PC-3 (cell line): ENCODE measurements at regions not wholly inside any gene's neighbourhood (a gene's known extent, or its start where the extent isn't known, plus 50 kb on each side); places are given as distances from the start of the nearest gene placed in this dataset.
"Not testable (repeated sequence)": the region's sequence is repeated elsewhere in the genome, so short reads cannot be mapped to it uniquely, and the experiment has no call there.

Source experiments
- ATAC-seq: fragments of 200-7000 bp; cut with Tn5 transposase; 2 replicates; pipeline ENCODE4 v1.9.1; 2020; ENCODE audit warnings: mild to moderate bottlenecking, moderate library complexity
- BruUV-seq: library from RNA; stranded (reverse); fragments of 400-500 nt; replicated peaks from 2 replicates; lab custom pipeline; 2021; lab: Mats Ljungman, UMichigan
- CTCF ChIA-PET: fragments of 300-600 bp; sonication (Branson Sonifier 250); formaldehyde crosslinking; loops from one replicate; lab custom pipeline; 2022; ENCODE audit warnings: antibody characterized with exemption; lab: Charles Lee
- POLR2A ChIA-PET: fragments of 300-600 bp; sonication (Branson Sonifier 250); formaldehyde crosslinking; loops from one replicate; lab custom pipeline; 2022; ENCODE audit warnings: antibody characterized with exemption; ENCODE audit not compliant: unreplicated experiment; lab: Charles Lee
- DNase-seq: peaks from one replicate; pipeline ENCODE4 v3.0.0-alpha.2; 2015
- H2AFZ ChIP-seq: fragments of 300-600 bp; sonication (generic); 2 replicates; pipeline ENCODE4 v1.6.0; 2016; ENCODE audit warnings: antibody characterized with exemption, low read length
- H3F3A ChIP-seq: fragments of 300-600 bp; sonication (generic); one replicate; pipeline ENCODE4 v1.6.0; 2017; ENCODE audit warnings: antibody characterized with exemption, low read length, control low read depth, mild to moderate bottlenecking; ENCODE audit not compliant: unreplicated experiment
- H3K27ac ChIP-seq: fragments of 300-600 bp; sonication (generic); 2 replicates; pipeline ENCODE4 v1.5.1; 2016; ENCODE audit warnings: mild to moderate bottlenecking, low read length
- H3K27me3 ChIP-seq: fragments of 300-600 bp; sonication (generic); 2 replicates; pipeline ENCODE4 v1.6.1; 2016; ENCODE audit warnings: low read length, mixed read lengths
- H3K36me3 ChIP-seq: fragments of 300-600 bp; sonication (generic); 2 replicates; pipeline ENCODE4 v1.6.1; 2016; ENCODE audit warnings: low read depth, mixed run types, low read length, mixed read lengths
- H3K4me1 ChIP-seq: fragments of 300-600 bp; sonication (generic); 2 replicates; pipeline ENCODE4 v1.5.1; 2016; ENCODE audit warnings: low read length; ENCODE audit not compliant: insufficient read depth
- H3K4me2 ChIP-seq: fragments of 300-600 bp; sonication (generic); 2 replicates; pipeline ENCODE4 v1.6.0; 2016; ENCODE audit warnings: low read length
- H3K4me3 ChIP-seq: fragments of 300-600 bp; sonication (generic); 2 replicates; pipeline ENCODE4 v1.5.1; 2016; ENCODE audit warnings: mild to moderate bottlenecking, low read length, mixed read lengths
- H3K79me2 ChIP-seq: fragments of 300-600 bp; sonication (generic); 2 replicates; pipeline ENCODE4 v1.6.1; 2017; ENCODE audit warnings: low read length, mixed read lengths
- H3K9ac ChIP-seq: fragments of 300-600 bp; sonication (generic); 2 replicates; pipeline ENCODE4 v1.6.0; 2016; ENCODE audit warnings: mild to moderate bottlenecking, low read length
- H3K9me2 ChIP-seq: fragments of 300-600 bp; sonication (generic); replicated peaks from 2 replicates; pipeline ENCODE4 v1.6.1; 2016; ENCODE audit warnings: mixed run types, low read length, mixed read lengths
- H3K9me3 ChIP-seq: fragments of 300-600 bp; sonication (generic); 2 replicates; pipeline ENCODE4 v1.6.1; 2016; ENCODE audit warnings: low read length, mixed read lengths
- H4K20me1 ChIP-seq: fragments of 300-600 bp; sonication (generic); 2 replicates; pipeline ENCODE4 v1.6.1; 2016; ENCODE audit warnings: low read length, mixed read lengths
- EZH2 ChIP-seq: fragments of 300-600 bp; sonication (generic); IDR thresholded peaks from one replicate; pipeline ENCODE4 v1.6.1; 2017; ENCODE audit warnings: antibody characterized with exemption, mild to moderate bottlenecking, low read length; ENCODE audit not compliant: unreplicated experiment
- EZH2phosphoT487 ChIP-seq: fragments of 300-600 bp; sonication (generic); IDR thresholded peaks from 2 replicates; pipeline ENCODE4 v1.6.1; 2018; ENCODE audit warnings: mild to moderate bottlenecking, antibody characterized with exemption, low read length, borderline replicate concordance
- intact Hi-C: fragments of 100-400 bp; cut with micrococcal nuclease; formaldehyde crosslinking; loops from 2 replicates; pipeline ENCODE4 v1.9.0; 2023
- TF ChIP-seq, protein P1 (sequence below): fragments of 300-600 bp; sonication (generic); conservative IDR thresholded peaks from 2 replicates; pipeline ENCODE4 v1.5.1; 2017; ENCODE audit warnings: antibody characterized with exemption, low read depth, mild to moderate bottlenecking, low read length

DNA sequence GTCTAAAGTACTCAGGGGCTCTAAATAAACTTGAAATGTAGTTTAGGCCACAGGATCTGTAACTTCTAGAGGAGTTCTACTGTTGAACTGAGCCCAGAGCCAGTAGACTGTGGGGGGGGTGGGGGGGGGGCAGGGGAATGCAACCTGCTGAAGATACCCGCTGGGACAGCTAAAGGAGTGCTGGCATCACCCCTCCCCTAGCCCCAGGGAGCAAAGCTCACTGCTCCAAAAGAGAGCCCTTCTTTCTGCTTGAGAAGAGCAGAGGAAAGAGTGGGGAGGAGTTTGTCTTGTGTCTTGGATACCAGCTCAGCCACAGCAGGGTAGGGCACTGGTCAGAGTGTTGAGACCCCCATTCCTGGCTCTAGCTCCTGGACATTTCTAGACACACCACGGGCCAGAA is 414.0 kb upstream of the KLHL29 start:
- CTCF ChIA-PET = no interaction called here
- no peaks in the 10 kb centered on the region for H3K9me3 ChIP-seq
- H3F3A ChIP-seq = no peaks in the 10 kb centered on the region

DNA sequence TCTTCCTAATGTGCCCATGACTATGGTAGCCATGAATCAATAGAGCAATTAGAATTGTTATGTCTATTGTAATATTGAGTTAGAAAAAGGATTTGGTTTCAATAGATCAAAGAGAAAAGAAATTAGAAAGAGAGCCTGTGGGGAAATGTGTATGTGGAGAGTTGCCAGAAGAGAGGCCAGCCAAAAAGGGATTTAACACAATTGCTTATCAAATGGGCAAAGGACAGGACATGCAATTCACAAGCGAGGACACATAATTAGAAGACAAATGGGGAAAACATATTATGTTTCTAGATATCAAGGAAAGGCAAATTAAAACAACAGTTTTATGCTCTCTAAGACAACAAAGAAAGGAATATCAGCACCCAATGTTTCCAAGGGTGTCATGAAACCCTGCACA is 403.2 kb upstream of the KLHL29 start:
- ChIA-PET POLR2A (no interaction called here), CTCF (no interaction called here)
- Histone ChIP-seq H3K9me3 (no peaks in the 10 kb centered on the region), H2AFZ (no peak overlapping the region), H3K4me2 (no peak overlapping the region), H3K4me3 (no peak overlapping the region), H3K36me3 (no peaks in the 10 kb centered on the region), H3K9ac (no peak overlapping the region), H3F3A (no peaks in the 10 kb centered on the region), H4K20me1 (no peaks in the 10 kb centered on the region), H3K27me3 (no peaks in the 10 kb centered on the region), H3K27ac (no peak overlapping the region), H3K9me2 (no peaks in the 10 kb centered on the region), H3K79me2 (no peaks in the 10 kb centered on the region), H3K4me1 (no peaks in the 10 kb centered on the region)
- BruUV-seq = no TSS peak
- no peak for TF ChIP-seq EZH2
- TF ChIP-seq, protein P1, sequence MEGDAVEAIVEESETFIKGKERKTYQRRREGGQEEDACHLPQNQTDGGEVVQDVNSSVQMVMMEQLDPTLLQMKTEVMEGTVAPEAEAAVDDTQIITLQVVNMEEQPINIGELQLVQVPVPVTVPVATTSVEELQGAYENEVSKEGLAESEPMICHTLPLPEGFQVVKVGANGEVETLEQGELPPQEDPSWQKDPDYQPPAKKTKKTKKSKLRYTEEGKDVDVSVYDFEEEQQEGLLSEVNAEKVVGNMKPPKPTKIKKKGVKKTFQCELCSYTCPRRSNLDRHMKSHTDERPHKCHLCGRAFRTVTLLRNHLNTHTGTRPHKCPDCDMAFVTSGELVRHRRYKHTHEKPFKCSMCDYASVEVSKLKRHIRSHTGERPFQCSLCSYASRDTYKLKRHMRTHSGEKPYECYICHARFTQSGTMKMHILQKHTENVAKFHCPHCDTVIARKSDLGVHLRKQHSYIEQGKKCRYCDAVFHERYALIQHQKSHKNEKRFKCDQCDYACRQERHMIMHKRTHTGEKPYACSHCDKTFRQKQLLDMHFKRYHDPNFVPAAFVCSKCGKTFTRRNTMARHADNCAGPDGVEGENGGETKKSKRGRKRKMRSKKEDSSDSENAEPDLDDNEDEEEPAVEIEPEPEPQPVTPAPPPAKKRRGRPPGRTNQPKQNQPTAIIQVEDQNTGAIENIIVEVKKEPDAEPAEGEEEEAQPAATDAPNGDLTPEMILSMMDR = no peak
- no peak for TF ChIP-seq EZH2phosphoT487
- no peak for ATAC-seq
- intact Hi-C loops = no loop called here
- no peak for DNase-seq

More for the DNA sequence above, 414.0 kb upstream of the KLHL29 start:
- Histone ChIP-seq H3K9me2 (no peaks in the 10 kb centered on the region), H3K4me1 (no peaks in the 10 kb centered on the region), H2AFZ (no peak overlapping the region), H3K79me2 (no peaks in the 10 kb centered on the region), H3K4me3 (no peak overlapping the region), H3K36me3 (no peaks in the 10 kb centered on the region), H3K27ac (no peak overlapping the region), H3K4me2 (no peak overlapping the region), H3K9ac (no peak overlapping the region), H3K27me3 (no peaks in the 10 kb centered on the region), H4K20me1 (no peaks in the 10 kb centered on the region)
- DNase-seq (no peak), ATAC-seq (no peak)
- POLR2A ChIA-PET = no interaction called here
- TF ChIP-seq EZH2phosphoT487 = no peak
- no peak for TF ChIP-seq EZH2
- TF ChIP-seq, protein P1 = no peak
- intact Hi-C loops = no loop called here
- BruUV-seq = no TSS peak

DNA sequence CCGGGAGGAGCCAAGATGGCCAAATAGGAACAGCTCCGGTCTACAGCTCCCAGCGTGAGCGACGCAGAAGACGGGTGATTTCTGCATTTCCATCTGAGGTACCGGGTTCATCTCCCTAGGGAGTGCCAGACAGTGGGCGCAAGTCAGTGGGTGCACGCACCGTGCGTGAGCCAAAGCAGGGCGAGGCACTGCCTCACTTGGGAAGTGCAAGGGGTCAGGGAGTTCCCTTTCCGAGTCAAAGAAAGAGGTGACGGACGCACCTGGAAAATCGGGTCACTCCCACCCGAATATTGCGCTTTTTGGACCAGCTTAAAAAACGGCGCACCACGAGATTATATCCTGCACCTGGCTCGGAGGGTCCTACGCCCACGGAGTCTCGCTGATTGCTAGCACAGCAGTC is 400.8 kb upstream of the KLHL29 start:
- ATAC-seq, H3K4me2 ChIP-seq, H4K20me1 ChIP-seq, H3K9me2 ChIP-seq, CTCF ChIA-PET, H3K36me3 ChIP-seq, H2AFZ ChIP-seq, H3K9me3 ChIP-seq, BruUV-seq, H3K9ac ChIP-seq, intact Hi-C loops, DNase-seq, H3K27ac ChIP-seq, H3F3A ChIP-seq, H3K79me2 ChIP-seq, POLR2A ChIA-PET, H3K4me1 ChIP-seq, H3K4me3 ChIP-seq, H3K27me3 ChIP-seq: not testable (repeated sequence)
